Keratinocyte (primary cell): ENCODE measurements at regions not wholly inside any gene's neighbourhood (a gene's known extent, or its start where the extent isn't known, plus 50 kb on each side); places are given as distances from the start of the nearest gene placed in this dataset.

Experiments
- DNase-seq: peaks from one replicate; pipeline ENCODE4 v3.0.0-alpha.2; 2011; ENCODE audit warnings: low read depth, missing footprints, low spot score
- FAIRE-seq: peaks from 2 replicates; lab custom pipeline; 2011; peaks lifted over from hg19 to GRCh38; lab: Jason Lieb, UNC
- H2AFZ ChIP-seq: 2 replicates; pipeline ENCODE4 v1.6.0; 2012; ENCODE audit warnings: low read length, control low read depth, inconsistent platforms; ENCODE audit not compliant: control insufficient read depth
- H3K27ac ChIP-seq: 2 replicates; pipeline ENCODE4 v1.5.1; 2011; ENCODE audit warnings: low read length; ENCODE audit not compliant: control insufficient read depth, insufficient read depth
- H3K27me3 ChIP-seq: 3 replicates; pipeline ENCODE4 v1.6.0; 2011; ENCODE audit warnings: low read length; ENCODE audit not compliant: control insufficient read depth, insufficient read depth; ENCODE audit errors: extremely low read depth
- H3K36me3 ChIP-seq, 2 experiments: 2 replicates in 1 of 2; 3 replicates in 1 of 2; pipeline ENCODE4 v1.5.1; 2011; ENCODE audit warnings: low read length in 2 of 2, mild to moderate bottlenecking in 1 of 2; ENCODE audit not compliant: control insufficient read depth in 2 of 2, insufficient read depth in 2 of 2; ENCODE audit errors: extremely low read depth in 1 of 2
- H3K4me1 ChIP-seq: 3 replicates; pipeline ENCODE4 v1.5.1; 2011; ENCODE audit warnings: low read length; ENCODE audit not compliant: control insufficient read depth, insufficient read depth; ENCODE audit errors: extremely low read depth
- H3K4me2 ChIP-seq: 3 replicates; pipeline ENCODE4 v1.6.0; 2011; ENCODE audit warnings: low read depth, low read length; ENCODE audit not compliant: control insufficient read depth, insufficient read depth; ENCODE audit errors: extremely low read depth
- H3K4me3 ChIP-seq, 3 experiments: fragments of 200-600 bp in 1 of 3; sonication (generic) in 1 of 3; 2 replicates in 2 of 3; 3 replicates in 1 of 3; pipeline ENCODE4 v1.5.1; 2011 to 2016; ENCODE audit warnings: low read length in 3 of 3, mild to moderate bottlenecking in 3 of 3, control low read depth in 2 of 3, inconsistent platforms in 1 of 3, low read depth in 1 of 3, mixed read lengths in 1 of 3, mixed run types in 1 of 3, moderate library complexity in 1 of 3; ENCODE audit not compliant: control insufficient read depth in 2 of 3, insufficient read depth in 2 of 3; ENCODE audit errors: extremely low read depth in 1 of 3
- H3K79me2 ChIP-seq: 2 replicates; pipeline ENCODE4 v1.6.0; 2012; ENCODE audit warnings: low read length; ENCODE audit not compliant: control insufficient read depth, insufficient read depth
- H3K9ac ChIP-seq: 3 replicates; pipeline ENCODE4 v1.6.0; 2011; ENCODE audit warnings: low read length; ENCODE audit not compliant: control insufficient read depth, insufficient read depth; ENCODE audit errors: extremely low read depth
- H3K9me1 ChIP-seq: 3 replicates; pipeline ENCODE4 v1.6.0; 2011; ENCODE audit warnings: low read length; ENCODE audit not compliant: control insufficient read depth, insufficient read depth; ENCODE audit errors: extremely low read depth
- H3K9me3 ChIP-seq: 2 replicates; pipeline ENCODE4 v1.5.1; 2012; ENCODE audit warnings: low read depth, low read length; ENCODE audit not compliant: control insufficient read depth
- H4K20me1 ChIP-seq: 3 replicates; pipeline ENCODE4 v1.6.0; 2011; ENCODE audit warnings: low read length; ENCODE audit not compliant: control insufficient read depth, insufficient read depth; ENCODE audit errors: extremely low read depth
- CTCF ChIP-seq, 3 experiments: IDR thresholded peaks in 1 of 3; conservative IDR thresholded peaks in 1 of 3; optimal IDR thresholded peaks in 1 of 3; 2 replicates in 2 of 3; 3 replicates in 1 of 3; pipeline versions ENCODE3 to v1.5.1; 2011; ENCODE audit warnings: low read length in 3 of 3, mild to moderate bottlenecking in 3 of 3, moderate library complexity in 2 of 3, control low read depth in 1 of 3, inconsistent platforms in 1 of 3; ENCODE audit not compliant: insufficient read depth in 2 of 3; ENCODE audit errors: extremely low read depth in 1 of 3
- EZH2 ChIP-seq: IDR thresholded peaks from one replicate; pipeline ENCODE4 v1.6.1; 2012; ENCODE audit warnings: inconsistent platforms, mild to moderate bottlenecking, low read length, moderate library complexity
- dilution Hi-C: fragments of 300-500 bp; cut with MboI; formaldehyde crosslinking; loops from one replicate; pipeline ENCODE4 v1.7.0; 2020; ENCODE audit warnings: low sequenced_read_pairs; ENCODE audit not compliant: extremely low pct_ligation_motif_present

- Histone ChIP-seq H3K4me2 (no peak overlapping the region), H2AFZ (no peak overlapping the region), H3K4me3 (no peak overlapping the region), H3K9me3 (no peaks in the 10 kb centered on the region), H3K79me2 (no peaks in the 10 kb centered on the region), H4K20me1 (no peaks in the 10 kb centered on the region), H3K27me3 (no peaks in the 10 kb centered on the region), H3K4me1 (no peaks in the 10 kb centered on the region), H3K9me1 (no peaks in the 10 kb centered on the region), H3K36me3 (no peaks in the 10 kb centered on the region), H3K27ac (no peak overlapping the region), H3K9ac (no peak overlapping the region)
- DNase-seq = no peak
- FAIRE-seq = no peak
- dilution Hi-C loops = no loop called here
- TF ChIP-seq CTCF (optimal IDR thresholded peaks at IDR 0.05 in 1 of 3, IDR thresholded peaks at IDR 0.05 in 1 of 3, conservative IDR thresholded peaks at IDR 0.05 in 1 of 3; ENCODE audit: extremely low read depth in 1 of 3, insufficient read depth in 2 of 3, low read length in 3 of 3) (no peak), EZH2 (no peak)
Measured at GRCh38 chr2:123532994-123533393, 492.1 kb upstream of the CNTNAP5 start.

DNA sequence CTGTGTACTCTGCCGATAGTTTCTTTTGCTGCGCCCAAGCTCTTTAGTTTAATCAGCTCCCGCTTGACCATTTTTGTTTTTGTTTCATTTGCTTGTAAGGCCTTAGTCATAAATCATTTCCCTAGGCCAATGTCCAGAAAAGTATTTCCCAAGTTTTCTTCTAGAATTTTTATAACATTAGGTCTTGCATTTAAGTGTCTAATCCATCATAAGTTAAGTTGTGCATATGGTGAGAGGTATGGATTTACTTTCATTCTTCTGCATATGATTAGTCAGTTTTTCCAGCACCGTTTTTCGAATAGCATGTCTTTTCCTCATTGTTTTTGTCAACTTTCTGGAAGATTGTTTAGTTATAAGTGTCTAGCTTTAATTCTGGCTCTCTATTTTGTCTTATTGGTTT lies 484.8 kb upstream of the CNTNAP5 start:
- H3K4me3 ChIP-seq = no peak overlapping the region
- H3K4me1 ChIP-seq = no peaks in the 10 kb centered on the region
- no peak overlapping the region for H3K4me2 ChIP-seq
- no peaks in the 10 kb centered on the region for H3K36me3 ChIP-seq
- H3K79me2 ChIP-seq = no peaks in the 10 kb centered on the region
- no peaks in the 10 kb centered on the region for H3K9me3 ChIP-seq
- DNase-seq (no peak), FAIRE-seq (no peak)
- H4K20me1 ChIP-seq = no peaks in the 10 kb centered on the region
- dilution Hi-C loops = no loop called here
- no peak overlapping the region for H3K9ac ChIP-seq
- H3K27me3 ChIP-seq = no peaks in the 10 kb centered on the region
- no peak for TF ChIP-seq EZH2
- no peak overlapping the region for H3K27ac ChIP-seq
- no peaks in the 10 kb centered on the region for H3K9me1 ChIP-seq
- no peak overlapping the region for H2AFZ ChIP-seq

DNA sequence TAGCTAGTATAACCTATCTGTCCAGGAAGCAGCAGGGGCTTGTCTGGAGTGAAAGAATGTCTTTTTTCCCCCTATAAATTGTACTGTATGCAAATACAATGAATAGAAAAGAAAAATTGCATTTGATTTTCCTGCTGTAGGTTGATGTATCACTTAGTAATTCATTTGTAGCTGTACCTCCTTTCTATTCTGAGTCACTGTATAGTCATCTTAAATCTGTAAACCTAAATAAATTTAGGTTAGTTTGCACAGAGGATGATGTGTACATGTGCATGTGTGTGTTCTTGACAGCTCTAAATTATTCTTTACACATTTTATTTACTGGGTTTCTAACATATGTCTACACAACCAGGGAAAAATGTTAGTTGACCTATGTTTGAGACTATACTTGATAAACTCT lies 478.7 kb upstream of the CNTNAP5 start:
- Histone ChIP-seq H4K20me1 (no peaks in the 10 kb centered on the region), H2AFZ (no peak overlapping the region), H3K4me3 (no peak overlapping the region), H3K9me1 (no peaks in the 10 kb centered on the region), H3K4me2 (no peak overlapping the region), H3K27ac (no peak overlapping the region), H3K9ac (no peak overlapping the region), H3K36me3 (no peaks in the 10 kb centered on the region), H3K4me1 (no peaks in the 10 kb centered on the region), H3K27me3 (no peaks in the 10 kb centered on the region), H3K9me3 (no peaks in the 10 kb centered on the region), H3K79me2 (no peaks in the 10 kb centered on the region)
- TF ChIP-seq EZH2 (no peak), CTCF (optimal IDR thresholded peaks at IDR 0.05 in 1 of 3, IDR thresholded peaks at IDR 0.05 in 1 of 3, conservative IDR thresholded peaks at IDR 0.05 in 1 of 3; ENCODE audit: extremely low read depth in 1 of 3, insufficient read depth in 2 of 3, low read length in 3 of 3) (no peak)
- no peak for FAIRE-seq
- no peak for DNase-seq
- dilution Hi-C loops = no loop called here
